ENCODE measurements at regions not wholly inside any gene's neighbourhood (a gene's known extent, or its start where the extent isn't known, plus 50 kb on each side); places are given as distances from the start of the nearest gene placed in this dataset.

- H3K4me3 ChIP-seq (replicated peaks; ENCODE audit: low read depth, low read length), result no peak overlapping the region
- DNase-seq (ENCODE audit: extremely low read depth, low read depth), result no peak
- TF ChIP-seq CTCF (IDR thresholded peaks at IDR 0.05; ENCODE audit: low read depth, low read length, missing control alignments), result no peak
Observed at GRCh38 chr6:15897063-15897876, 231.6 kb upstream of the MYLIP start.

- H3K4me3 ChIP-seq (replicated peaks; ENCODE audit: low read depth, low read length), result no peak overlapping the region
- DNase-seq (ENCODE audit: extremely low read depth, low read depth), result no peak
- TF ChIP-seq CTCF (IDR thresholded peaks at IDR 0.05; ENCODE audit: low read depth, low read length, missing control alignments), result no peak
Observed at GRCh38 chr6:15894973-15895725, 232.3 kb upstream of the DTNBP1 start.

DNA sequence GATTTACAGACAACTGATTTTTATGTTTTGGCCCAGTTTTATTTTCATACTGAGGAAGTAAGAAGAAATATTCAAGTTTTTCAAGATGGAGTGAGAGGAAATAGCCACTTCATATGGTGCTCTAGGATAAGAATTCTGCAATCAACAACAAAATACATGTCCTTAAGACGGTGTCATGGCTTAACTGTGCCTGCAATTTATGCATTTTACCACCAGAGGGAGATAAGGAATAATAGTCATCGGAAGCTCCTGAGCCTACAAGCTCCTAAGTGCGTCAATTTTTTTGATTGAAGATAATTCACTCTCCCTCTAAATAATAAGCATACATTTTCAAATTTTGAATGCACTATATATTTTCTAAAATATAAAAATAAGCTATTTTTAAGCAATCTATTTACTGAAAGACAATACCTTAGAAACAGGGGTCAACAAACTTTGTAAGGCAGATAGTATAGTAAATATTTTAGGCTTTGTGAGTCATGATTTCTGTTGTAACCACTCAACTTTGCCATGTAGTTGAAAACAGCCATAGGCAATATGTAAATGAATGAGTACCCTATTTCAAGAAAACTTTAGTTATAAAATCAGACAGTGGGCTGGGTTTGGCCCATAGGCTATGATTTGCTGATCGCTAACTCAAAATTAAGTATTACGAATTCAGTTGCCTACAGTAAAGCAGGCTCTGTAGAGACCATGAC, 230.9 kb upstream of the DTNBP1 start:
- DNase-seq (ENCODE audit: extremely low read depth, low read depth), result peak; percentile 56
- TF ChIP-seq CTCF (IDR thresholded peaks at IDR 0.05; ENCODE audit: low read depth, low read length, missing control alignments), result peak; percentile 53
- no peak overlapping the region for H3K4me3 ChIP-seq (replicated peaks; ENCODE audit: low read depth, low read length)

DNA sequence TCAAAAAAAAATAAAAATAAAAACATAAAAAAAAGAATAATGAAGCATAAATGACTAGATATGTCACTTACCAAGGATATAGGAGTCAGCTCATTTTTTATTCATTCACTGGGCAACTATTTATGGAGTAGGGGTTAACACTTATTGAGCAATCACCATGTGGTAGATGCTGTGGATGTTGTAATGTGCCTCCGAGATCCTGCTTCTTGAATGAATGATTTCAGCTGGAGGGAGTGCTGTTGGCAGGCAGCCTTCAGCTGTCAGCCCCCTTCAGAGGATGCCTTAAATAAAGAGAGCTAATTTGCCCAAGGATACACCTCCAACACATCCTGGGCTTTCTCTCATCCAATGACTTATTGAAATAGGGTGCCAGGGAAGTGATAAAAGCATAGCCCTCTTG, 229.5 kb upstream of the DTNBP1 start:
- no peak overlapping the region for H3K4me3 ChIP-seq (replicated peaks; ENCODE audit: low read depth, low read length)
- DNase-seq (ENCODE audit: extremely low read depth, low read depth), result no peak
- no peak for TF ChIP-seq CTCF (IDR thresholded peaks at IDR 0.05; ENCODE audit: low read depth, low read length, missing control alignments)

DNA sequence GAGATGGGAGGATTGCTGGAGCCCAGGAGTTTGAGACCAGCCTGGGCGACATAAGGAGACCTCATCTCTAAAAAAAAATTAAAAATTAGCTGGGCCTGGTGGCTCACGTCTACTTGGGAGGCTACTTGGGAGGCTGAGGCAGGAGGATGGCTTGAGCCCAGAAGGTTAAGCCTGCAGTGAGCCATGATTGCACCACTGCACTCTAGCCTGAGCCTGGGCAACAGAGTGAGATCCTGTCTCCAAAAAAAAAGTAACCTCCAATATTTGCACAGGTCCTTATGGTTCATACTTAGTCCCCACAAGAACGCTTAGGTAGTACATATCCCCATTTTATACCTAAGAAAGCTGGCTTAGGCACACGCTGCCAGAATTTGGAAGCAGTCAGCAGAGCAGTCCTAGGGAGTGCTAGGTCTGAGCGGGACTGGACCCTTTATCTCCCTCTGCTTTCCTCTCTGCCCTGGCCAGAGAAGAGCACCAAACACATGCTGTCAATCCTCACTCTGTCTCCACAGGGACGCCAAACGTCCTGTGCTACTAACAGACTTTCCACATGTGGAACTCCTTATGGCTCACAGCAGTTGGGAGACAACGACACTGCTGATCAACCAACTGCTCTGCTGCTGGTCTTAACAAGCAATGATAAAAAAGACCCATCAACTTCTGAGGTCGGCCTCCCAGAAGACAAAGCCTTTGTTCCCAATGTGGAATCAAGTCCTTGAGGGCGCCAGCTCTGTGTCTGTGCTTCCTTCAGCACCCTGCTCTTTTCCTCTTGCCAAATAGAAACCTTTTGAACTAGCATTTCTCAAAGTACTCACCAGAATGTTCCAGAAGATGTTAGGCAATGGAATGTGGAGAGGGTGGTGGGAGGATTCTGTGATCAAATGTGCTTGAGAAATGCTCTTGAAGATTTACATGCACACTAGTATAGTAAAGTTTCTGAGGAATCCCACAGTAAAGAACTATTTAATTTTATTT, 226.3 kb upstream of the DTNBP1 start:
- no peak for TF ChIP-seq CTCF (IDR thresholded peaks at IDR 0.05; ENCODE audit: low read depth, low read length, missing control alignments)
- H3K4me3 ChIP-seq (replicated peaks; ENCODE audit: low read depth, low read length), result no peak overlapping the region
- no peak for DNase-seq (ENCODE audit: extremely low read depth, low read depth)
